ENCODE measurements at regions not wholly inside any gene's neighbourhood (a gene's known extent, or its start where the extent isn't known, plus 50 kb on each side); places are given as distances from the start of the nearest gene placed in this dataset.

DNA sequence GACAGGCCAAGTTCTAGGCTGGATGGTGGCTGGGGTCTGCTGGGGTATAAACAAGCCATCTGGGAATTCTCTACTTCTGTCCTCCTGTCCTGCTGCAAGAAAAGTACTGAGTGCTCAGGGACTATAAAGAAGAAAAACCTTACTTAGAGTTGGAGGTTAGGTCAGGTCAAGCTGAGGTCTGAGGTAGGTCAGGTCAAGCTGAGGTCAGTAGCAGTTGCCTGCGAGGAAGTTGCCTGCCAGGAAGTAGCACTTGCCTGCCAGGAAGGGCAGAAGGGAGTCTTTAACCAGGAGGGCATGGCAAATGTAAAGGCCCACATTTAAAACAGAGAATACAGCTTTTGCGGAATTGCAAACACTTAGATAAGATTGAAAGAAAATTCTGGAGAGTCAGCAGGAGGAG, 51.3 kb upstream of the PRLR start:
- no peaks in the 10 kb centered on the region for H3K36me3 Mint-ChIP-seq (ENCODE audit: insufficient read depth, unreplicated experiment)
- H3K9me3 Mint-ChIP-seq (ENCODE audit: low read depth, unreplicated experiment) = peaks cover 7% of the 10 kb centered on the region
- TF ChIP-seq, protein P1, sequence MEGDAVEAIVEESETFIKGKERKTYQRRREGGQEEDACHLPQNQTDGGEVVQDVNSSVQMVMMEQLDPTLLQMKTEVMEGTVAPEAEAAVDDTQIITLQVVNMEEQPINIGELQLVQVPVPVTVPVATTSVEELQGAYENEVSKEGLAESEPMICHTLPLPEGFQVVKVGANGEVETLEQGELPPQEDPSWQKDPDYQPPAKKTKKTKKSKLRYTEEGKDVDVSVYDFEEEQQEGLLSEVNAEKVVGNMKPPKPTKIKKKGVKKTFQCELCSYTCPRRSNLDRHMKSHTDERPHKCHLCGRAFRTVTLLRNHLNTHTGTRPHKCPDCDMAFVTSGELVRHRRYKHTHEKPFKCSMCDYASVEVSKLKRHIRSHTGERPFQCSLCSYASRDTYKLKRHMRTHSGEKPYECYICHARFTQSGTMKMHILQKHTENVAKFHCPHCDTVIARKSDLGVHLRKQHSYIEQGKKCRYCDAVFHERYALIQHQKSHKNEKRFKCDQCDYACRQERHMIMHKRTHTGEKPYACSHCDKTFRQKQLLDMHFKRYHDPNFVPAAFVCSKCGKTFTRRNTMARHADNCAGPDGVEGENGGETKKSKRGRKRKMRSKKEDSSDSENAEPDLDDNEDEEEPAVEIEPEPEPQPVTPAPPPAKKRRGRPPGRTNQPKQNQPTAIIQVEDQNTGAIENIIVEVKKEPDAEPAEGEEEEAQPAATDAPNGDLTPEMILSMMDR (IDR thresholded peaks at IDR 0.05; ENCODE audit: unreplicated experiment) = no peak
- intact Hi-C loops (cut with micrococcal nuclease; ENCODE audit: unreplicated experiment) = no loop called here
- no peaks in the 10 kb centered on the region for H3K27me3 Mint-ChIP-seq (ENCODE audit: unreplicated experiment)
- H3K4me1 Mint-ChIP-seq (ENCODE audit: low read depth, unreplicated experiment) = no peaks in the 10 kb centered on the region
- BruUV-seq (replicated peaks) = no TSS peak
- no peak overlapping the region for H3K27ac Mint-ChIP-seq (ENCODE audit: unreplicated experiment)
- no peak overlapping the region for H3K4me3 Mint-ChIP-seq (ENCODE audit: low read depth, unreplicated experiment)
- CTCF ChIA-PET = no interaction called here
- DNase-seq = no peak
